Right kidney (tissue), 1 donor: ENCODE measurements at regions not wholly inside any gene's neighbourhood (a gene's known extent, or its start where the extent isn't known, plus 50 kb on each side); places are given as distances from the start of the nearest gene placed in this dataset.
"Not testable (repeated sequence)": the region's sequence is repeated elsewhere in the genome, so short reads cannot be mapped to it uniquely, and the experiment has no call there.

ENCODE experiments used
- DNase-seq: peaks from one replicate; pipeline ENCODE4 v3.0.0-alpha.2; 2016

- DNase-seq = no peak
Measured at GRCh38 chr4:130668859-130669258, 1572.9 kb downstream of the C4orf33 start.

GRCh38 chr4:130675266-130675665 is 1579.3 kb downstream of the C4orf33 start:
- DNase-seq = no peak

- no peak for DNase-seq
Measured at GRCh38 chr4:130689181-130689580, 1593.2 kb downstream of the C4orf33 start.

GRCh38 chr4:130698251-130698650 is 1602.3 kb downstream of the C4orf33 start:
- no peak for DNase-seq

- no peak for DNase-seq
Measured at GRCh38 chr4:130699004-130699403, 1603.1 kb downstream of the C4orf33 start.

- no peak for DNase-seq
Measured at GRCh38 chr4:130703211-130703935, 1607.4 kb downstream of the C4orf33 start.

GRCh38 chr4:130705023-130705422 is 1609.1 kb downstream of the C4orf33 start:
- DNase-seq = no peak

GRCh38 chr4:130712038-130712437 is 1616.1 kb downstream of the C4orf33 start:
- no peak for DNase-seq

GRCh38 chr4:130714006-130714405 is 1618.1 kb downstream of the C4orf33 start:
- DNase-seq = no peak

GRCh38 chr4:130722361-130722760 is 1626.4 kb downstream of the C4orf33 start:
- DNase-seq = no peak

- DNase-seq = no peak
Measured at GRCh38 chr4:130736436-130737185, 1640.7 kb downstream of the C4orf33 start.

GRCh38 chr4:130738233-130738632 is 1642.3 kb downstream of the C4orf33 start:
- DNase-seq = no peak

GRCh38 chr4:130747842-130748241 is 1651.9 kb downstream of the C4orf33 start:
- DNase-seq = no peak

- DNase-seq = no peak
Measured at GRCh38 chr4:130753926-130754325, 1658.0 kb downstream of the C4orf33 start.

- no peak for DNase-seq
Measured at GRCh38 chr4:130760246-130760645, 1664.3 kb downstream of the C4orf33 start.

GRCh38 chr4:130767384-130767783 is 1671.4 kb downstream of the C4orf33 start:
- DNase-seq = not testable (repeated sequence)

- not testable (repeated sequence) for DNase-seq
Measured at GRCh38 chr4:130772966-130773365, 1677.0 kb downstream of the C4orf33 start.

- DNase-seq = no peak
Measured at GRCh38 chr4:130808492-130808891, 1712.5 kb downstream of the C4orf33 start.

- DNase-seq = no peak
Measured at GRCh38 chr4:130812117-130812765, 1716.3 kb downstream of the C4orf33 start.

GRCh38 chr4:130814896-130815295 is 1718.9 kb downstream of the C4orf33 start:
- DNase-seq = no peak

GRCh38 chr4:130820448-130820847 is 1724.5 kb downstream of the C4orf33 start:
- DNase-seq = no peak

GRCh38 chr4:130825284-130825683 is 1729.3 kb downstream of the C4orf33 start:
- no peak for DNase-seq

GRCh38 chr4:130850019-130850524 is 1754.1 kb downstream of the C4orf33 start:
- DNase-seq = peak; percentile 18
